C1 segment of cervical spinal cord (tissue), 14 donors: ENCODE measurements at regions not wholly inside any gene's neighbourhood (a gene's known extent, or its start where the extent isn't known, plus 50 kb on each side); places are given as distances from the start of the nearest gene placed in this dataset.
"Not testable (repeated sequence)": the region's sequence is repeated elsewhere in the genome, so short reads cannot be mapped to it uniquely, and the experiment has no call there.

ENCODE experiments used
- DNase-seq, 14 donors: peaks; one replicate each; lab custom pipeline; 2025; lab: John Stamatoyannopoulos, UW

DNA sequence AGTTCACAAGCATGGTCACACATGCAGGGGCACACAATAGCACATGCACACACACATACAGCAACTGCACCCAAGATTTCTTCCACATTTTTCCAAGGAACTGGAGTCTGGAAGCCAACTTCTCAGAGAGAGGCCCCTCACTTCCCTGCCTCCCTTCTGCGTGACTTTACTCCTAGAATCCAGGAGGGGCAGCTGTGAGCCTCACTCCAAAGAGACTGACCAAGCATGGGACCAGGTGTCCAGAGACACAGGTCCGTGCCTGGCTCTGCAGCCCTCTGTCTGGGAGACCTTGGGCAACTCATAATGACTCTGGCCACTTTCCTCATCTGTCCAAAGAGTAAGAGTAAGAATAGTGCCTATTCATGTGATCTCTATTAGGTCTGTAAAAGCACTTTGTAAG lies 104.7 kb upstream of the TMEM132E start:
- no peak for DNase-seq

DNA sequence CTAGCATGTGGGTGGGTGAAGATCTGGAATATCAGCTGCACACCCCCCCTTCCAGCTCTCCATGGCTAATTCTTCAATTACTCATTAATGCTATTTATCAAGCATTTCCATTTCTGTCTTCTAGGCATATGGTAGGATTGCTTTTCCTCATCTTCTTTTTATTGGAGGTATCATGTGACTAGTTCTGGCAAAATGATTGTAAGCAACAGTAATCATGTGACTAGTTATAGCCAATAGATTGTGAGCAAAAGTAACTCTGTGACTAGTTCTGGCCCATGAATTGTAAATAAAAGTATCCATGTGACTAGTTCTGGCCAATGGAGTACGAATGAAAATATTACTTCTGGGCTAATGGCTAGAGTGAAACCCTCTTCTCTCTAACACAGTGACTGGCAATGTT lies 107.0 kb upstream of the TMEM132E start:
- no peak for DNase-seq

DNA sequence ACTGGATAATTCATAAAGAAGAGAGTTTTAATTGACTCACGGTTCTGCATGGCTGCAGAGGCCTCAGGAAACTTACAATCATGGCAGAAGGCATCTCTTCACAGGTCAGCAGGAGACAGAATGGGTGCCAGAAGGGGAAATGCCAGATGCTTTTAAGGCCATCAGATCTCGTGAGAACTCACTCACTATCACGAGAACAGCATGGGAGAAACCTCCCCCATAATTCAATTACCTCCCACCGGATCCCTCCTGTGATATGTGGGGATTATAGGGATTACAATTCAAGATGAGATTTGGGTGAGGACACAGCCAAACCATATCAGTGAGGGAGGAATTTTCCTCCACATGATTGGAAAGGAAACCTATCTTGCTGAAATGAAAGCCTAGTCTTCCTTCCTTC lies 108.1 kb upstream of the TMEM132E start:
- not testable (repeated sequence) for DNase-seq

DNA sequence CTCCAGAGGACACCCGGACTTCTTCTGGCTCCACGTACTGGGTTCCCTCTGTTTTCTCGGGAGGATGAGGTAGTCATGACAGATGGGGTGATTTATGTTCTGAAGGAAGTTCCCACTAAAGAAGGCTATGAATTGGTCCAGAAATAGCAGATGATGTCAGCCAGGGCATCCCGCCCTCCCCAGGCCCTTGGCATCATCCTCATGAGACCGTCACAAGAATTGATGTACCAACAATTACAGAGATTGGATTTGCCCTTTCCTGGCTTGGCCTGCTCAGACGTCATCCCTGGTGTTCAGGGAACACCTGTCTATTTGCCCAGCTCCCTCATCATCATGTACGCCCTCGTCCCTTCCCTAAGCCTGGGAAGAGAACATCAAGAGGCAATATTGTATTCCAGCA lies 102.8 kb upstream of the CCL1 start:
- peak in 1 of 14 donors; percentile 12 for DNase-seq

DNA sequence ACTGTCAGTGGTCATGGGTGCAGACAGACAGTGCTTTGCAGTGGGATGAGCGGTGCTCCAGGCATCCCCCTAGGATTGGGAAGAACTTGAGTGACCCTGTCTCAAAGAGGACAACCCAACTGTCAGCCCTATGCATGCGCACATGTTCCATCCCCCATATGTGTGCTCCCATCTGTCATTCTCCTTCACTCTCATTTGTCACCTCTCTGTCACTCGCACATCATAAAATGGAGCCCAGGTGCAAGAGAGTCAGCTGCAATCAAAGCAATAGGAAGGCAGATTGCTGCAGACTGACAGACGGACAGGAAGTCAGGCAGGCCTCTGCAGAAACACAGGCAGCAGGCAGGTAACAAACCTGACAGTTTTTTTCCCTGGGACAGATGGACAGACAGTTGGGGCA lies 101.8 kb upstream of the CCL1 start:
- DNase-seq = no peak

DNA sequence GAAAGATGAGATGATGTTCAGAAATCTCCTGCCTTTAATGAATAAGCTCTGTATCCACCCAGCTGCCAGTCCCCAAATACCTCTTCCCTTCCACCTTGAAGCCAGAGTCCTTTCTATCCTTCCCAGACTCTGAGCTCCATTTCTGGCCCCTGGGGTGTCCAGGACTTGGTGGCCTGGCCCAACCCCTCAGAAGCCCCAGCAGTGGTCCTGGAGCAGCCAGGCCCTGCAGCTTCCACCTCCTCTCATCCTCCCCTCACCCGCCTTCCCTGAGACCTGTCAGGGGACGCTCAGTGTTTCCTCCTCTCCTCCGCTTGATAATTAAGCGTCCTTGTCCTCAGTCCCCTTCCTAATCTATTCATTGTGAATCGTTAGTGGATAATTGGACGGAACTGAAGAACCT lies 95.2 kb upstream of the CCL1 start:
- no peak for DNase-seq

DNA sequence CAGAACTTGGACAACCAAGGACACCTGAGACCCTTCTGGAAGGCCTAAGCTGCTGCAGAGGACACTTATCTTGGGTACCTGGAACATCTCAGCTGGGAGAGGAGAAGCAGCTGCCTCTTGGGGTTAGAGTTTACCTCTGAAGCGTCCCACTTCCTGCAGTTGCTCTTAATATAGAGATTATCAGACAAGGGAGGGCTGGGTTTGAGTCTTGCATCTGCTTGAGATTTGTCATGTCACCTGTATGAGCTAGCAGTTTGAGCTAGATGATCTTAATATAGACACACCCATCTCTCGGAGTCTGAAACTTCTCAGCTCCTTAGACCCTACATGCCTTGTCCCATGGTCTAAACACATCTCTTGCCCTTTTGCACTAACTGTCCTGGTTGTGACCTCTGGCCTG lies 93.1 kb upstream of the CCL1 start:
- no peak for DNase-seq

DNA sequence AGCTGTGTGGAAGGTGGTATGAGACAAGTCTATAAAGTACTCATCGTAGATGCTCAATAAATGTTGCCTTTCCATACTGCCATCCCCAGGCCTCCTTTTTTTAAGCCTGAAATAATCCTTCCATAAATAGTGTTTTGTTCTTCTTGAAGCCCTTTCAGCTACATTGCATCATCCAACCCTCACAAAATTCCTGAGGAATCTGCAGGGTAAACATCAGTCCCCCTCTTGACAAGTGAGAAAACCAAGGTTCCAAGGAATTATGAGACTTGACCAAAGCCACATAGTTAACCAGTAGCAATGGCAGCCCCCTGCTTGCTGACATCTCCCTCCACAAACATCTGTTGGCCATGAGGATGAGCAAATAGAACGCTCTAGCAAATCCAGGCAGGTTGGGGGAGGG lies 89.7 kb upstream of the CCL1 start:
- no peak for DNase-seq

DNA sequence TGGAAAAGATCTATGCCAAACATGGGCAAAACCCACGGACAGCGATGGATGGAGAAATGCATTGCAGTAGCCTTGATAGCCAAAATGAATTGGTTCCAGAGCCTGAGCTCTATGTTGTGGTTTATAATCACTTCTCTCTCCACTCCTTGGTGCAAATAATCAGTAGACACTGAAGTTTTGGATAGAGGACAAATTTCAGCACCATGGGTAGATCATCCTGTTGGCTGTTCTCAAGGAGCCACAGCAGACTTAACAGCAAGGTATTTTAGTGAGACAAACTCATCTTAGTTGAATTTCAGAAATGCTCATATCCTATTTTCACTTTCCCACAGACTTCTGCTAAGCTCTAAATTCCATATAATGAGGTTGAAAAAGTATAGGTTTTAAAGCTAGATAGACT lies 88.3 kb upstream of the CCL1 start:
- no peak for DNase-seq

DNA sequence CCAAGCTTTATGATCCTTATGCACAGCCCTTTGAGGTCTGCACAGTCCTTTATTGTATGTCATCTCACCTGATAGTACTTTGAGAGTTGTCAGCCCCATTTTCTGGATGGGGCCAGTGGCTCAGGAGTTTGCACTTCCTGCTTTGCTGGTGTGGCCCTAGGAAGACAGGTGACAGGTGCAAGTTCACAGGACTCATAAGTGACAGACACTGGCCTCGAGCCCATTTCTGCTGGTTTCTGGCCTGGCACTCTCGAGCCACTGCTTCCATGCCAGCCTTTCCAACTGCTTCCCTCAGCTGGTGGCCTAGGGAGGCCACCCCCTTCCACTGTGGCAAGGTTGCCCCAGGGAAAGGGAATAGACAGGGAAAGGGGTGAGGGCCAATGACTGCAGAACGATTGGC lies 84.4 kb upstream of the CCL1 start:
- DNase-seq = peak in 1 of 14 donors; percentile 13

DNA sequence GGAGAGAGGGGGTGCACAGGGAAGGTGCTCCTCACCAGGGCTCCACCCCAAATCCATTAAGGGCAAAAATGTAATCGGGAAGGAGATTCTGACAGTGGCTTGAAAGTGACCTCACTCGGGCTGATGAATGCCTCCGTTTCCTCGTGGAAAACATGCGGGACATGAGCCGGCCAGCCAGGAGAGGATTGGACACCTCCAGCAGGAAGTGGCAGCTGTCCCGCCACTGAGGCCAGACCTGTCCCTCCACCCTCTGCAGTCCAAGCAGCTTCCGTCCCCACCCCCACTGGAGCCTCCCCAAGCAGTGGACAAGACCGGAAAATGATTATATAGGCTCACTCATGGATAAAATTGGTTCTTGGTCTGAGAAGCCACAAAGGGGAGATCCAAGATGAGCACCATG lies 82.1 kb upstream of the CCL1 start:
- DNase-seq = no peak

DNA sequence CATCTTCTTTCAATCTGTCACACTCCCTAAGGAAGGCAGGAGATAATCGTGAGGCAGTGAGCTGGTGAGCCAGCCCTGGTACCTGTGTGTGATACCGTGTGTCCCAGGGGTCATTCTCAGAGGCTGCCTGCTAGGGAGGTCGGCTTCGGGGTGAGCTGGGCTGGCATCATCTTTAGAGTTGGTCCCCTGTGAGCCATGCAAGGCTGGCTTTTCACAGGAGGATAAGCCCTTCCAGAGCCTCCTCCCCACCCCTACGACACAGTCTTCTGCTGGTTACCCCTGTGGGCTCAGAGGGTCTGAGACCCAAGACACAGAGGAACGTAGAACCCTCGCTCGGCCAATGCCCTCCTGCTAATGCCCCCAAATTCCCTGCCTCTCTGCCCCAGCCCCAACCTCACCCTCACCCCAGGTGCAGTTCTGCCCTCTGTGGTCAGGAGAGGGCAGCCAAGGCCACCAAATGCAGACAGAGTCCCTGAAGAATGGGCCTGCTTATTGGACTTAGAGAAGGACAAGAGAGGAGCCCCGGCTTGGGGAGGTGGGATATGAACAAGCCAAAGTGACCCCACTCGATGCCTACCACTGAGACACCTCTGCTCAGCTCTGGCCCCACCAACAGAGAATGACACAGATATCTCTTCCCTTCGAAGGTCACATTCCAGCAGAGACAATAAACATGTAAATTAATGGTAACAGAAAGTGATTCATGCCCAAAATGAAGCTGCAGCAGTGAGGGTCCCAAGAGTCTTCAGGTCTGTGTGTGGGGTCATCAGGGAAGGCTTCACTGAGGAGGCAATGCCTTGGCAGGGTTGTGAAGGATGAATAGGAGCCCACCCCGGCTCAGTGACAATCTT lies 80.8 kb upstream of the CCL1 start:
- peak in 4 of 14 donors; percentile 1 to 7 (median 1) for DNase-seq

DNA sequence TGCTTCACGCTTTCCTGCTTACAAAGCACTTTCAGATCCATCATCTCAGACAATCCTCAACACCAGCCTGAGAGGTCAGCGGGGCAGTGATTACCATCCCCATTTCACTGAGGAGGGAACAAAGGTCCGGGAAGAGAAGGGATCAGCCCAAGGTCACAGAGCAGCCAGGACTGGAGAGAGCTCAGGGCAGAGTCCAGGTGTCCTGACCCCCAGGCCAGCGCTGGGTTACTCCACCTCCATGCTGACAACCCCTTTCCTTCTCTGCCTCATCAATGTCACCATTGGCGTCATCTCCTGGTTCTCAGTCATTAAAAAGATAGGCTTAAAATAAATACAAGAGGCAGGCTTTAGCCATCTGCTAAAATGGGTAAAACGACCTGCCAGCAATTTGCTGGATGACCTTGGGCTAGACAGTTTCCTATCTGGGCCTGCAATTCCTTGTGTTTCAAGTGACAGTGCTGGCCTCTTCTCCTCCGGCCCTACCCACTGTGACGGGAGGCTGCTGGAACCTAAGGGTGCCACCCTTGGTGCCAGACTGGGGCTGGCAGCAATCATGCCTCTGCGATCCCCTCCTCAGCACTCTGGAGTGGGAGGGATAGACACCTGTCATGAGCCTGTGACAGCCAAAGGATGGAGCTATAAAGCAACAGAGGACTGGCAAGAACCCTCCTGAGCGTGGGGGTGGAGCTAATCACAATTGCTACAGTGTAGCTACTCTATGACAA lies 79.5 kb upstream of the CCL1 start:
- no peak for DNase-seq

DNA sequence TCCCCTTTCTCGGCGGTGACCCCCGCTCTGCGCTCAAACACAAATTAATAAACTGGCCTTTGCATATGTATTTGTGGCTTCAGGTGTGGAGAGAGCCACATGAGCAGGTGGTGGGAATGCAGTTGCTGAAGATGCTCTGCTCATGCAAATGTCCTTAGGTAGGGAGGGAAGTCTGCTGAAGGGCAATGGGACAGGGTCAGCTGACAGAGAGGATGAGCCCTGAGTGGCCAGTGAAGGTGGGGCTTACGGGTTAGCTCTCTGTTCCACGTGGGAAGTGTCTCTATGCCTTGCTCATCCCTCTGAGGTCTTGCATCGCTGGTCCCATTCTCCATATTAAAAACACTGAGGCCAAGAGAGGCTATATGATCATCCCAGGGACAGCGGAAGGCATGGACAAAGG lies 74.2 kb upstream of the CCL1 start:
- DNase-seq = no peak

DNA sequence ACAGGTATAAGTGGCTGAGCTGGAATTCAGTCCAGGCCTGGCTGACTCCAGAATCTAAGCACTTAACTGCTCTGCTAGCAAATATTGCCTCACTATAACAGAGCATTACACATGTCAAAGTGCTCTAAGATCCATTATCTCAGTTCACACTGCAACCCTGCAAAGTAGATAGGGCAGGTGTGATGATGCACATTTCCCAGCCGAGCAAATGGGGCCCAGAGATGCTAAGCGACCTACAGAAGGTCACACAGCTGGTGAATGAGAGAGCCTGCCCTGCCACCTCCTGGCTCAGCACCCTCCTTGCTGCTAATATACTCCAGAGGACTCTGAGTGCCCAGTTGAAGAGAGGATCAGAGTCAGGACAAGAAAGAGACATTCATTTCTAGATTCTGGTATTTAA lies 73.6 kb upstream of the CCL1 start:
- DNase-seq = no peak

DNA sequence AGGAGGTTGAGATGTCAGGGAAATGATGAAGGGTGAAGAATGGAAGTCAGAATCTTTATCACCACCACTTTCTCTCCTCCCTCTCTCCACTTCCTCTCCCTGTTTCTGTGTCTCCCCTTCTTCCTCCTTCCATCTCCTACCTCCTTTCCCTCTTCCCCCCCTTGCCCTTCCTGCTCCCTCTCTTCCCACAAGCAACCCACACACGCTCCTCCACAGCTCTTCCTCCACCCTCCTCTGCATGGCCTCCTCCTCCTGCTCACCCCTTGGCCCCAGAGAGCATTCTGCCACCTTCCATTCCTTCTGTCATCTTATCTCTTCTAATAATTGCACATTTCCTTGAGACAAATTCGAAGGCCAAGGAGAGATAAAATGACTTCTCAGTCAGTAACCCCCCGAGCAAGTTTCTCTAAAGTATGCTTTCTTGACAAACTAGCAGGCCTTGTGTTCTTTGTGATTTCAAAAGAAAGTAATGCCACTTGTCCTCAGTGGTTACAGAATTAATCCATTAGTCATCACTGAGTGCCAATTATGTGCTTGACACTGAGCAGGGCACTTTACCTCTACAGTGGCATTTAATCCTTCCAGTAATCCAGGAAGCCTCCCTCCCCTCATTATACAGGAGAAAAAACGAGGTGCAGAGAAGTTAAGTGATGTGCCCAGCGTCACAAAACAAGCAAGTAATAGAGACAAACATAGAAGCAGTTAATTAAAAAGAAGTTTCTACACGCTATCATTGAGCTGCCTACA lies 72.3 kb upstream of the CCL1 start:
- no peak for DNase-seq

DNA sequence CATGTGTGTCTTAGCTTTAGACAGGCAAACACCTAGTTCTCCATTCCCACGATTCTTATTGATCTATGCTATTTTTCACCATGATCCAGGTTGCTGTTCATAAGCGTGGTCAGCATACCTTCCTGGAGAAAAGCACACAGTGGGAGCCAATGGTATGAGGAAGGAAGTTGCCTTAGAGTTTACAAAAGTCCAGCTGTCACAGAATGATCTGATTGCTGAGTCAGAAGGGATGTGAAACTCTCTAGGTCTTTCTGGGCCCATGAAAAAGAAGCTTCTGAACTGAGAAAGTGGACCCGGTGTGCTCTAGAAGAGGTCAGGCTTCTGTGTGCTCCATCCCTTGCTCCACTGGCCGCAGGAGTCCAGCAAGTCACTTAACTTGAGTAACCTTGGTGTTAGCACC lies 71.0 kb upstream of the CCL1 start:
- peak in 4 of 14 donors; percentile 3 to 21 (median 8) for DNase-seq

DNA sequence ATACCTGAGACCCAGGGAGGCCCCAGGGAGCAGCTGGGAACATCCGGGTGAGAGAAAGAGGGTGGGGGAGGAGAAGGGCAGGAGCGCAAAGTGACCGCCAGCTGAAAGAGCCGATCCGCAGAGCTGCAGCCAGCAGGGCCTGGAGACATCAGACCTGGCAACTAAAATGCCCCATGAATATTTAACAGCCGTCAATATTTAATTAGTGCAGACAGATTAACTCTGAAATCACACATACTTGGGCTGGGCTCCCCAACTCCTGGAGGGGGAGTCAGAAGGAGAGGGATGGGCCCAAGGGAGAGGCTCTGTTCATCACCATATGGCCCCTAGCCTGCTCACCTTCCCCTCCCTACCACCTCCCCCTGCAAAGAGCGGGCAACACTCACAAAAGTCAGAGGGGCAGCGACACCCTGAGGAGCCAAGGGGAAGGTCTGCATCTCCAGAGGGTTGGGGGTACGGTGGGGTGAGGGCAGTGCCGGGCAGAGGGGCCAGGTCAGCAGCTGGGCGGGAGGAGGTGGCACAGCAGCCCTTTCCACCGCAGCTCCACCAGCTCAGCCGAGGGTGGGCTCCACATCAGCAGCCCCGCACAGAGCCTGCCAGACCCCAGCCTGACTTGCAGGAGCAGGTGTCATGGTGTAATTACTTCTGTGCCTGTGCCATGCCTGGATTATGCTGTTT lies 61.9 kb upstream of the CCL1 start:
- DNase-seq = no peak

DNA sequence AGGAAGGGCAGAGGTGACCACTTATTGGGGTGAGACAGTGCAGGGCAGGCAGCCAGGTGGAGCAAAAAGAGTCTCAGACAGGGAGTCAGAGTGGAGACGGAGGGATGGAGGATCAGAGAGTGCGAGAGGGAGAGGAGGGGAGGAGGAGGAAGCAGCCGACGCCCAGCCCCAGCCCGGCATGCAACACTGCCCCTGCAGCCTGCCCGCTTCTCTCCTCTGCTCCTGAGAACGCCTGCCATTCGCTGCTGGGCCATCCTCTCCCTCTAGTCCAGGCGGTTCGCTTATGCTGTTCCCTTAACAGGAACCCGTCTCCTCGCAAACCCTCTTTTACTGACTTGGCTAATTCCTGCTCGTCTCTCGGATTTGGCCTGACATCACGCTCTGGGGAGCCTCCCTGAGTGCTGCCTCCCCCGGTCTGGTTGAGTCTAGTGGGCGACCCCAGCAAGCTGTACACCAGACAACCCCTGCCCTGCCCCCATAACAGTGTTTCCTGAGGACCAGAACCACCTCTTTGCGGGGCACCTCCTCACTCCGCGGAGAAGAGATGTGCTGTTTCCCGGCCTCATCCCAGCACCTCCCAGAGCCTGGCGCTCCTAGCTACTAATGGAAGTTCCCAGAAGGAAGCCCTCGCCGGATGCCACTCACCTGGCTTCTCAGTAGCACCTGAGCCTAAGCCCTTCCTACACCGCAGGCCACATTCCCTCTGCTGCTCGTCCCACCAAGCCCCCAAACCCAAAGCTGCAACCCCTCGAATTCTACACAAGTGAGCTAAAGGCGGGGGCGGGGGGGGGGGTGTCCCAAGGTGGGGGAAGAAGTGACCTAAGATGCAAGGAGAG lies 61.2 kb upstream of the CCL1 start:
- DNase-seq = no peak

DNA sequence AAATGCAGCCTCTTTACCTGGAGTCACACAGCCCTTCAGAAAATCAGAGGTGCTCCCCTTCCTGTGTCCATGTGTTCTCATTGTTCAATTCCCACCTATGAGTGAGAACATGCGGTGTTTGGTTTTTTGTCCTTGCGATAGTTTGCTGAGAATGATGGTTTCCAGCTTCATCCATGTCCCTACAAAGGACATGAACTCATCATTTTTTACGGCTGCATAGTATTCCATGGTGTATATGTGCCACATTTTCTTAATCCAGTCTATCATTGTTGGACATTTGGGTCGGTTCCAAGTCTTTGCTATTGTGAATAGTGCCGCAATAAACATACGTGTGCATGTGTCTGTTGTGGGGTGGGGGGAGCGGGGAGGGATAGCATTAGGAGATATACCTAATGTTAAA lies 60.3 kb upstream of the CCL1 start:
- DNase-seq = not testable (repeated sequence)

DNA sequence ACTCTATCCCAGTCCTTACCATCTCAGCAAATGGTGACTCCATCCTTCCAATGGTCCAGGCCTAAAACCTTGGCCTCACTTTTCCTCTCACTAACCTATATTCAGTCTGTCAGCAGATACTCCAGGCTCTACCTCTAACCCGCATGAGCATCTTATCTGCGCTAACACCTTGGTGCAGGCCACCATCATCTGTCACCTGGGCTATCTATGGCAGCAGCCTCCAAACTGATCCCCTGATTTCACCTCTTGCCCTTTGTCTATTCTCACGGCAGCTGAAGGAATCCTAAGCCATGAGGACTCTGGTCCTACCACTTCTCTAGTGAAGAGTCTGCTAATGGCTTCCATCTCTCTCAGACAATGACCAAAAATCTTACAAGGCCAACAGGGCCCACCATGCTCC lies 57.9 kb upstream of the CCL1 start:
- no peak for DNase-seq
